ENCODE measurements at regions not wholly inside any gene's neighbourhood (a gene's known extent, or its start where the extent isn't known, plus 50 kb on each side); places are given as distances from the start of the nearest gene placed in this dataset.
A peak's percentile ranks its signal among the peaks of the same experiment; 100 is the strongest.

DNA sequence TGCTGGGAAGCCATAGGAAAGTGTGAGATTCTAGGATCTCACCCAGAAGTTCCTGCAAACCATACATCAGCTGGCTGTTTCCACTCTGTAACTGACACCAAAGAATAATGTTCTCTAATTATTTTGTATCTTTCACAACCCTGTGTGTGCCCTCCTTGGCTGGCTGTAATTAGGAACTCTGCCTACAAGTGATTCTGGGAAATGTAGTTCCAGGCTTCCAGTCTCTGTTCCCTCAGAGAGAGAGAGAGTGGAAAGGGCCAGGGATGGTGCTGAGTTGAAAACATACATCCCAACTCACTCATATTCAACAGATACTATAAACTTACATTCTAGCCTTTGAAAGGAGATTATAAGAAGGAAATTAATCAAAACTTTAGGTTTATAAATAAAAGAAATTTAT is 57.5 kb upstream of the C1QTNF7 start:
- Histone ChIP-seq H3K27ac (peak overlapping the region; percentile 15 to 51), H3K9me3 (no peaks in the 10 kb centered on the region), H3K4me1 (ENCODE audit: control insufficient read depth in 1 of 2, low read depth in 2 of 2) (peaks cover 26 to 62% of the 10 kb centered on the region in 2 donors), H3K36me3 (no peaks in the 10 kb centered on the region), H3K27me3 (replicated peaks; ENCODE audit: insufficient read depth) (no peaks in the 10 kb centered on the region), H3K4me3 (no peak overlapping the region)
- ATAC-seq (ENCODE audit: insufficient number of reproducible peaks, low FRiP score, low read depth): no peak
- no peak for DNase-seq (ENCODE audit: low spot score)
- TF ChIP-seq, protein P1, sequence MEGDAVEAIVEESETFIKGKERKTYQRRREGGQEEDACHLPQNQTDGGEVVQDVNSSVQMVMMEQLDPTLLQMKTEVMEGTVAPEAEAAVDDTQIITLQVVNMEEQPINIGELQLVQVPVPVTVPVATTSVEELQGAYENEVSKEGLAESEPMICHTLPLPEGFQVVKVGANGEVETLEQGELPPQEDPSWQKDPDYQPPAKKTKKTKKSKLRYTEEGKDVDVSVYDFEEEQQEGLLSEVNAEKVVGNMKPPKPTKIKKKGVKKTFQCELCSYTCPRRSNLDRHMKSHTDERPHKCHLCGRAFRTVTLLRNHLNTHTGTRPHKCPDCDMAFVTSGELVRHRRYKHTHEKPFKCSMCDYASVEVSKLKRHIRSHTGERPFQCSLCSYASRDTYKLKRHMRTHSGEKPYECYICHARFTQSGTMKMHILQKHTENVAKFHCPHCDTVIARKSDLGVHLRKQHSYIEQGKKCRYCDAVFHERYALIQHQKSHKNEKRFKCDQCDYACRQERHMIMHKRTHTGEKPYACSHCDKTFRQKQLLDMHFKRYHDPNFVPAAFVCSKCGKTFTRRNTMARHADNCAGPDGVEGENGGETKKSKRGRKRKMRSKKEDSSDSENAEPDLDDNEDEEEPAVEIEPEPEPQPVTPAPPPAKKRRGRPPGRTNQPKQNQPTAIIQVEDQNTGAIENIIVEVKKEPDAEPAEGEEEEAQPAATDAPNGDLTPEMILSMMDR (IDR thresholded peaks at IDR 0.05): no peak

GRCh38 chr4:15373363-15373762 is 54.5 kb upstream of the C1QTNF7 start:
- ATAC-seq (ENCODE audit: insufficient number of reproducible peaks, low FRiP score, low read depth): no peak
- TF ChIP-seq, protein P1 (IDR thresholded peaks at IDR 0.05): no peak
- no peaks in the 10 kb centered on the region for H3K27me3 ChIP-seq (replicated peaks; ENCODE audit: insufficient read depth)
- DNase-seq (ENCODE audit: low spot score): no peak
- H3K4me3 ChIP-seq: no peak overlapping the region
- no peaks in the 10 kb centered on the region for H3K36me3 ChIP-seq
- H3K27ac ChIP-seq: peak overlapping the region; percentile 25 to 39
- peaks cover 28 to 81% of the 10 kb centered on the region in 2 donors for H3K4me1 ChIP-seq (ENCODE audit: control insufficient read depth in 1 of 2, low read depth in 2 of 2)
- no peaks in the 10 kb centered on the region for H3K9me3 ChIP-seq

GRCh38 chr4:15374656-15375055 is 53.2 kb upstream of the C1QTNF7 start:
- Histone ChIP-seq H3K27me3 (replicated peaks; ENCODE audit: insufficient read depth) (no peaks in the 10 kb centered on the region), H3K4me1 (ENCODE audit: control insufficient read depth in 1 of 2, low read depth in 2 of 2) (peaks cover 33 to 93% of the 10 kb centered on the region in 2 donors), H3K9me3 (no peaks in the 10 kb centered on the region), H3K4me3 (peak overlapping the region; percentile 18), H3K27ac (peak overlapping the region in 1 of 2 donors; percentile 25), H3K36me3 (no peaks in the 10 kb centered on the region)
- no peak for ATAC-seq (ENCODE audit: insufficient number of reproducible peaks, low FRiP score, low read depth)
- DNase-seq (ENCODE audit: low spot score): no peak
- TF ChIP-seq, protein P1 (IDR thresholded peaks at IDR 0.05): no peak

- H3K27ac ChIP-seq: peak overlapping the region in 1 of 2 donors; percentile 32
- TF ChIP-seq, protein P1 (IDR thresholded peaks at IDR 0.05): no peak
- DNase-seq (ENCODE audit: low spot score): no peak
- no peaks in the 10 kb centered on the region for H3K9me3 ChIP-seq
- no peaks in the 10 kb centered on the region for H3K27me3 ChIP-seq (replicated peaks; ENCODE audit: insufficient read depth)
- no peak overlapping the region for H3K4me3 ChIP-seq
- ATAC-seq (ENCODE audit: insufficient number of reproducible peaks, low FRiP score, low read depth): no peak
- peaks cover 28 to 88% of the 10 kb centered on the region in 2 donors for H3K4me1 ChIP-seq (ENCODE audit: control insufficient read depth in 1 of 2, low read depth in 2 of 2)
- H3K36me3 ChIP-seq: no peaks in the 10 kb centered on the region
Observed at GRCh38 chr4:15375667-15376066, 52.2 kb upstream of the C1QTNF7 start.

DNA sequence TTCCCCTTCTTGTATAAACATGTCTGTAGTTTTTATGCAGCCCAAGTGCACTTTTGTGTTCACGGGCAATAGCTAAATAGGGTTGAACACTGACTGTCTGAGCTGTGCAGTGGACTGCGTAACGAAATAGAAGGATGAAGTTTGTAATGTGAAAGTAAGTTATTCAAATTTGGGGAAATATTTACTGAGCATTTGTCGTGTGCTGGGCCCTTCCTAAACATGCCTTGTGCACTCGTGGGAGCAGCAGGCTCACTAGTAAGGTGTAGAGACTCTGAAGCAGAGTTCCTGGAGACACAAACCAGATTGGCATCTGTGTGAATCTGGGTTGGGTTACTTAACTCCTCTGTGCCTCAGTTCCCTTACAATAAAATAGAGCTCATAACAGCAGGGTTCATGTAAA is 51.7 kb upstream of the C1QTNF7 start:
- H3K27ac ChIP-seq: peak overlapping the region; percentile 29 to 32
- H3K9me3 ChIP-seq: no peaks in the 10 kb centered on the region
- DNase-seq (ENCODE audit: low spot score): no peak
- TF ChIP-seq, protein P1 (IDR thresholded peaks at IDR 0.05): no peak
- no peak for ATAC-seq (ENCODE audit: insufficient number of reproducible peaks, low FRiP score, low read depth)
- H3K4me3 ChIP-seq: no peak overlapping the region
- peaks cover 25 to 83% of the 10 kb centered on the region in 2 donors for H3K4me1 ChIP-seq (ENCODE audit: control insufficient read depth in 1 of 2, low read depth in 2 of 2)
- no peaks in the 10 kb centered on the region for H3K27me3 ChIP-seq (replicated peaks; ENCODE audit: insufficient read depth)
- H3K36me3 ChIP-seq: no peaks in the 10 kb centered on the region
